ENCODE measurements at regions not wholly inside any gene's neighbourhood (a gene's known extent, or its start where the extent isn't known, plus 50 kb on each side); places are given as distances from the start of the nearest gene placed in this dataset.

DNA sequence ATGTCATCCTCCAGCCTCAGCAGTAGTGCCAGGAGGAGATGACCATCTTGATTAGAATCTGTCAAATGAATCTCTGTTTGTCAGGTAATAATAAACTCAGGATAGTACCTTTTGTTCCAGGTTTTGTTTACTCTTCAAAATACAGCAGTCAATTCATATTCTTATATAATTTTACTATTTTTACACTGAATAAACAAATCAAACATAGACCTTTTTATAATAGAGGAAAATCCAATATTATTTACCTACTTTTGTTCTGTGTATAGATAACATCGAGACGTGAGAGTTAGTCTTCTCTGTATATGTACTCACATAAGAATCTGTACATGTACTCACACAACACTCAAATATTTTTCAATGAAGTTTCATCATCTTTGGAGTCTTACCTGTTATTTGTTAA lies 365.4 kb upstream of the EPHA5 start:
- TF ChIP-seq, protein P1, sequence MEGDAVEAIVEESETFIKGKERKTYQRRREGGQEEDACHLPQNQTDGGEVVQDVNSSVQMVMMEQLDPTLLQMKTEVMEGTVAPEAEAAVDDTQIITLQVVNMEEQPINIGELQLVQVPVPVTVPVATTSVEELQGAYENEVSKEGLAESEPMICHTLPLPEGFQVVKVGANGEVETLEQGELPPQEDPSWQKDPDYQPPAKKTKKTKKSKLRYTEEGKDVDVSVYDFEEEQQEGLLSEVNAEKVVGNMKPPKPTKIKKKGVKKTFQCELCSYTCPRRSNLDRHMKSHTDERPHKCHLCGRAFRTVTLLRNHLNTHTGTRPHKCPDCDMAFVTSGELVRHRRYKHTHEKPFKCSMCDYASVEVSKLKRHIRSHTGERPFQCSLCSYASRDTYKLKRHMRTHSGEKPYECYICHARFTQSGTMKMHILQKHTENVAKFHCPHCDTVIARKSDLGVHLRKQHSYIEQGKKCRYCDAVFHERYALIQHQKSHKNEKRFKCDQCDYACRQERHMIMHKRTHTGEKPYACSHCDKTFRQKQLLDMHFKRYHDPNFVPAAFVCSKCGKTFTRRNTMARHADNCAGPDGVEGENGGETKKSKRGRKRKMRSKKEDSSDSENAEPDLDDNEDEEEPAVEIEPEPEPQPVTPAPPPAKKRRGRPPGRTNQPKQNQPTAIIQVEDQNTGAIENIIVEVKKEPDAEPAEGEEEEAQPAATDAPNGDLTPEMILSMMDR (IDR thresholded peaks at IDR 0.05; ENCODE audit: insufficient read depth, low read length): no peak
- no peak for TF ChIP-seq GABPA (IDR thresholded peaks at IDR 0.05; ENCODE audit: low read depth)
- TF ChIP-seq POLR2AphosphoS5 (IDR thresholded peaks at IDR 0.05; ENCODE audit: low read depth): no peak

Data from HL-60 (cell line).